GM21786 (cell line): ENCODE measurements at regions not wholly inside any gene's neighbourhood (a gene's known extent, or its start where the extent isn't known, plus 50 kb on each side); places are given as distances from the start of the nearest gene placed in this dataset.

Experiments used
- ATAC-seq: cut with Tn5 transposase; IDR thresholded peaks from one replicate; pipeline ENCODE4 v1.9.1; 2021; ENCODE audit not compliant: unreplicated experiment

GRCh38 chr4:161133586-161134276 is 1030.1 kb downstream of the FSTL5 start:
- ATAC-seq, result no peak

GRCh38 chr4:161132715-161133425 is 1030.9 kb downstream of the FSTL5 start:
- ATAC-seq, result peak; percentile 96

- ATAC-seq, result no peak
Observed at GRCh38 chr4:161121451-161121850, 1042.3 kb downstream of the FSTL5 start.

- ATAC-seq, result no peak
Observed at GRCh38 chr4:161101881-161102280, 1061.9 kb downstream of the FSTL5 start.

GRCh38 chr4:161097821-161098220 is 1066.0 kb downstream of the FSTL5 start:
- ATAC-seq, result no peak

GRCh38 chr4:161061046-161061445 is 1102.8 kb downstream of the FSTL5 start:
- ATAC-seq, result no peak
